ENCODE measurements at regions not wholly inside any gene's neighbourhood (a gene's known extent, or its start where the extent isn't known, plus 50 kb on each side); places are given as distances from the start of the nearest gene placed in this dataset.
"Not testable (repeated sequence)": the region's sequence is repeated elsewhere in the genome, so short reads cannot be mapped to it uniquely, and the experiment has no call there.

DNA sequence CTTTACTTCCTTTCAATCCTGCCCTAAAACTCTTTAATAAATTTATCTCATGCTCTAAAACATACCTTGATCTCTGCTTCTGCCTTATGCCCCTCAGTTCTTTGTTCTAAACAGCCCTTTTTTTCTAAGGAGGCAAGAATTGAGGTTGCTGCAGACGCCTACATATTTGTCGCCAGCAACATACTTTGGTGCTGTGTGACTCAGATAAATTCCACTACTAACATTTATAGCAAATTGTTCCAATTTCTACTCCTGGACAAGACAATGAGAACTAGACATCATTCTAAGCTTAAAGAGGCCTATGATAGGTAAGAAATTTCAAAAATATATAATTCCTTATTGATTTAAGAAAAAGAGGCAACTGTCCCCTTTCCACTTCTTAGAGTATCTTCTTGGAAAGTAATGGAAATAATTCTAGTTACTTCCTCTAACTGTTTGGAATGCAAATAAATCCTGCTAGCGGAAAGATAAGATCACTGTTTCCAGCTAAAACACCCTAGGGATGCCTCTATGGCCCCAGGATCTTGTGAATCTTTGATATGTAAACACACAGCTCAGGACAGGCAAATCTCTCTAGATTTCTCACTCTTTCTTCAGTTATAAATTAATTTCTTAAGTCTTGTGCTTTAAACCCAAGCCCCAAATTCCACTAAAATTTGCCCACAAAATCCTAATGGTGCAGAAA, 869.1 kb downstream of the KCNT2 start:
- peak; percentile 77 for DNase-seq

DNA sequence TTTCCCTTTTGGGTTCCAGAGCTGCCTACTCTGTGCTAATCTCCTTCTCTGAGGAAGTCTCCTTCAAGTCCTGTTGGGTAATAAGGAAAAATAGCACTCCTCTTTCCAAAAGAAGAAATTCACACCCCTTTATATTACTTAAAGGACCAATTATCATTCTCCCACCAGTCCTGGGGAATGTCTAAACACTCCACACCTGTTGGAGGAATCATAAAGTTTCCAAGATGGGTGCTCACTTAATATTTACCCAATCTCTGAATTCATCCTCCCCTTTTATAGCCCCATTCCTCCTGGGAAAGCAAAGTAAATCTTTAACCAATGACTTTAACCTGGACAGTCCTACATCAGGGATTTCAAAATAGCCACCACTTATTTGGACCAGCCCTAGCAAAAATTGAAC, 873.1 kb downstream of the KCNT2 start:
- no peak for DNase-seq

DNA sequence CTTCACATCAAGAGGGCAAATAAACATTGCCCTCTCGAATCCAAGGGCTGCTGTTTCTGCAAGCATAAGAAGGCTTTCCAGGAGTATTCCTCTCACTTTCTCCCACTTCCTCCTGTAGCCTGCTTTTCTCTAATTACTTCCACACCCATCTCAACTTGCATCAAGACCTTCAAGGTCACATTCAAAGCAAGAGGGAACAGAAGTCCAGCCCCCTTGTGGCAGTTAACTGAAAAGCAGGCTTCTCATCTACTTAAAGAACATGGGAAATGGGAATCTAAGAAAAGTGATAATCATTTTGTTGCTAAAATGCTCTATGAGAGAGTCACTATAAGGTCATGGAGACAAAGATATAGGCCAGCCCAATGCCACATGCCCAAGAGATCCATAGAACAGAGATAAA, 874.4 kb downstream of the KCNT2 start:
- DNase-seq: peak; percentile 21

DNA sequence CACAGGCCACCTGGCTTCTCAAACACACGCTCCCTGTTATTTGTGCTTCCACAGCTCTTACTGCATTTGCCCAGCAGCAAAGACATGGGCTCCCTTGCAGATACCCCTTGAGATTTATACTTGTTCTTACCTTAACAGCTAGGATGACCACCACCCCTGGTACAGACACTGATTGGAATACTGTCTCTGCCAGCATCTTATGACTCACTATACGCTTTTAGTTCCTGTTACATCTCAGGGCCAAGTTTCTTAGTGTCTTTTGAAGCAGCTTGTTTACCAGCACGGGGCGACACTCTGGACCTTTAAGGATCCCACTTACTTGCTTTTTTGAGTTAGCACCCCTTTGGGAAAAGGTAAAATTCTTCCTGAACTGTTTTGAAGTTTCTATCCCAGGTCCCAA, 874.8 kb downstream of the KCNT2 start:
- no peak for DNase-seq

DNA sequence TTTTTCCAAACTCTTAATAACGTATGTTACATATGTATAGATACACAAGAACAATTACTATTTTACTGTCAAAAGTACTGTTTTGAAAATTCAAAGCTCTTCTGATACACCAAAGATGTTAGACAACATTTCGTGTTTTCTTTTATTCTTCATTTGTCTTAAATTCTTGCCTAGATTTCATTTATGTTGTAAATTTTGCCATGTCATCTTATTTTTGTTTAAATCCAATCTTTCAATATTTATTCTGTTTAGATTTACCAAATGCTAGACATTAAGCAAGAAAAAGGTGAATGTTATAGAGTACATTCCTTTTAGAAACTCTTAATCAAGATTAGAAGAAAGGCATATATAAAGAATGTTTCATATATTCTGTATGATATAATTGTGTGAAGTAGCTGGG, 876.9 kb downstream of the KCNT2 start:
- DNase-seq: no peak

DNA sequence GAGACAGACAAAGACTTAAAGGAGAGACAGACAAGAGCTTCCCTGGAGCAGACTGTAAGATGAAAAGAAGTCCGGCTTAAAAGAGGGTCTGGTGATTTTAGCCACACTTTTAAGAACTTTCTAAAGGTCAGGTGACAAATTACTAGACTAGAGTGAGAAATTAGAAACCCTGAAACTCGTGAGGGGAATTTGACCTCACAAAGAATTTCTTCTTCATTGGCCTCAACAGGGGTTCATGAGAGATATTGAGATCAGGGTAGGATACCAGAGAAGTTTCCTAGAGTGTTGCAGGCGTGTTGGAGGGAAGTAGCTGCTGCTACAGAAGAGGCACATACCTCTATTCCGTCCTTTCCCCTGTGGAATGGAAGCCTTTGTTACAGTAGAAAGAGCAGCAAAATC, 884.4 kb downstream of the KCNT2 start:
- DNase-seq: no peak

DNA sequence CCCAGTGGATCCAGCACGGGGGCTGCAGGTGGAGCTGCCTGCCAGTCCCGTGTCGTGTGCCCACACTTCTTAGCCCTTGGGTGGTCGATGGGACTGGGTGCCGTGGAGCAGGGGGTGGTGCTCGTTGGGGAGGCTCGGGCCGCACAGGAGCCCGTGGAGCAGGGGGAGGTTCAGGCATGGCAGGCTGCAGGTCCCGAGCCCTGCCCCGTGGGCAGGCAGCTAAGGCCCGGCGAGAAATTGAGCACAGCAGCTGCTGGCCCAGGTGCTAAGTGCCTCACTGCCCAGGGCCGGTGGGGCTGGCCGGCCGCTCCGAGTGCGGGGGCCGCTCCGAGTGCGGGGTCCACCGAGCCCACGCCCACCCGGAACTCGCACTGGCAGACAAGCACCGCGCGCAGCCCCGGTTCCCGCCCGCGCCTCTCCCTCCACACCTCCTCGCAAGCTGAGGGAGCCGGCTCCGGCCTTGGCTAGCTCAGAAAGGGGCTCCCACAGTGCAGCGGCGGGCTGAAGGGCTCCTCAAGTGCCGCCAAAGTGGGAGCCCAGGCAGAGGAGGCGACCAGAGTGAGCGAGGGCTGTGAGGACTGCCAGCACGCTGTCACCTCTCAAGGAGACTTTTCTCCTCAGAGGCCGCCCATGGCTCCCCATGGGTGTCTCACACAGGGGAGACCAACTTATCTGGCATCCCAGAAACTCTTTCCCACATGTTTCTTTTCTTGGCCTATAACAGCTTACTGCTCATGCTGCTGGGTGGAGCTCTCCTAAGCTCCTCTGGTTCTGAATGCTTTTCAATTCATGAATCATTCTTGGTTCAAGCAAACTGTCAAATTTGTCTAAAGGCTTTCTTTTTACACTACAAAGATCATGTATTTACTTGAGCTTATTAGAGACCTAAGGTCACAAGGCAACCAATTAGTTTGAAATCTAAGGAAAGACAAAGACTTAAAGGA, 885.1 kb downstream of the KCNT2 start:
- not testable (repeated sequence) for DNase-seq

DNA sequence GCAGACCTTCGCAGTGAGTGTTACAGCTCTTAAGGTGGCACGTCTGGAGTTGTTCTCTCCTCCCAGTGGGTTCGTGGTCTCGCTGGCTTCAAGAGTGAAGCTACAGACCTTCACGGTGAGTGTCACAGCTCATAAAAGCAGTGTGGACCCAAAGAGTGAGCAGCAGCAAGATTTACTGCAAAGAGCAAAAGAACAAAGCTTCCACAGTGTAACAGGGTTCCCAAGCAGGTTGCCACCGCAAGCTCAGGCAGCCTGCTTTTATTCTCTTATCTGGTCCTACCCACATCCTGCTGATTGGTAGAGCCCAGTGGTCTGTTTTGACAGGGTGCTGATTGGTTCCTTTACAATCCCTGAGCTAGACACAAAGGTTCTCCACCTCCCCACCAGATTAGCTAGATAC, 886.1 kb downstream of the KCNT2 start:
- not testable (repeated sequence) for DNase-seq

DNA sequence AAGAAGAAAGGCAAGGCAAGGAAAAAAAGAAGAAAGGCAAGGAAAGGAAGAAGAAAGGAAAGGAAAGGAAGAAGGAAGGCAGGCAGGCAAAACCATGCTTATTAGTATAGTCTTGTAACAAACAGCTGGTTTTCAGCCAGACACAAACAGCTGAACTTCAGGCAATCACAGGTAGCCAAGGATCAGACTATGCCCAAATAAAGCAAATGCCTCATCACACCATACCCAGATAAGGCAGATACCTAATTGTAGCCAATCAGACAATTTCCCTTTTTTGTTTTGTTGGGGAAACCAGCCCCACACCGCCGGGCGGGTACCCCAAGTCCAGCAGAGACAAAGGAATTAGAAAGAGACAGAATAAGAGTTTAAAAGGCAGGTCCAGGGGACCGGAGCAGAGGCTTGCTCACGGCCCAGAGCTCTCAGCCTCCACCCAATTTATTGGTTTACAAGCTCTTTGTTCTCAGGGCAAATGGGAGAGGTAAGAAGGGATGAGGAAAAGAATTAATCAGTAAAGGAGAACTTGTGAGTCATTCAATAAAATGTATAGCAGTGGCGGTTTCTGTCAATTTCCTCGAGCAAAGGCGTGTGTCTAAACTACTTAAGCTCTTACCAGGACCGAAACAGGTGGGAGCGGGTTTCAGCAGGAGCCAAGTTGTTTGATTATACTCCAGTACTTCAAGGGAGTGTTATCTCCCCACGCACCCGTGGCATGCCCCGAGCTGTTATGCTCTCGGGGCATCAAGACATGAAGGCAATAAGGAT, 886.8 kb downstream of the KCNT2 start:
- DNase-seq: no peak

DNA sequence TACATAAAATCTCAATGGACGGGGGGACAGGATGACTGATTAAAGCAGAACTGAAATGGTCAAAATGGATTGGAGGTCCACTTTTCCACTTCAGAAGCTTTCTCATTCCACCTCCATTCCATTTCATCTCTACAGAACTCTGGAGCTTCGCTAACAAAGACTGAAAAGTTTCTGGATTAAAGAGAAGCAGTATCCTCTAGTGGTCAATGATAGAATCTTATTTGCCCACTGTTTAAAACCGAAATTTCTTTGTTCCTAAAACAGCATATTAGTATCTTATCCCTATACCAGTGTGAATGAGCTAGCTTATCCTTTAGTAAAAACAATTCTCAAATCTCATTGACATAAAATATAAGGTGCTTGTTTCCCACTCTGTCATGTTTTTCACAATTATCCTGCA, 890.6 kb downstream of the KCNT2 start:
- DNase-seq: peak; percentile 62

DNA sequence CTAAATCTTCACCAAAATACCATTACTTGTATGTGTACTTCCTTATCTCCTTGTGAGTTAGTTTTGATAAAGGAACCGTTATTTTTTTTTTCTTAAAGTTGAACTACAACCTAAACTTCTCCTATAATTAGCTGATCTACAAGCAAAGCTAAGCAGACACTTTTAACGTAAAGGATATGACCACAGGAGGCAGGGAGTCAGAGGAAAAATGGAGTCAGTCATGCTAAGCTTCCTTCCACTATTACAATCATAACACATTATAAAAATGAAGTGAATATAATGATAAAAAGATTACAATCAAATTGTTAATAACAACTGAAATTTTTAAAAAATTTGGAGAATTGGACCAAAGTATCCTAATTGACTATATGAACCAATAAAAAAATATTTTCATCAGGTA, 892.6 kb downstream of the KCNT2 start:
- no peak for DNase-seq

DNA sequence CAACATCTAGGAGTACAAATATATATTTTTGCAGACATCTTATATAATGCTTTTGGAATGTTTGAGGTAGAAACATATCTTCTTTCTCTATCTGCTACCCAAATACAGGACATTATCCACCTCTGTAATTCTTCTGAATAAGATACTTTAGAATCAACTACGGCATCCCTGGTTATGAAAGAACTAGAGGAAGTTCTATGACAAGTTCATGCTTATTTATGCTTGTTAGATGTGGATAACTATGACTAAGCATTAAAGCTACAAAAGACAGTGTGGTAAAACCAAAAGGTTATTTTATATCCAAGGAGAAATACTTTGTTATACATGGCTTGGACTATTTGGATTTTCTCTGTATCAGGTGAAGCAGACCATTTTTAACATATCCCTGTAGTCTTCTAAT, 894.0 kb downstream of the KCNT2 start:
- DNase-seq: peak; percentile 68

DNA sequence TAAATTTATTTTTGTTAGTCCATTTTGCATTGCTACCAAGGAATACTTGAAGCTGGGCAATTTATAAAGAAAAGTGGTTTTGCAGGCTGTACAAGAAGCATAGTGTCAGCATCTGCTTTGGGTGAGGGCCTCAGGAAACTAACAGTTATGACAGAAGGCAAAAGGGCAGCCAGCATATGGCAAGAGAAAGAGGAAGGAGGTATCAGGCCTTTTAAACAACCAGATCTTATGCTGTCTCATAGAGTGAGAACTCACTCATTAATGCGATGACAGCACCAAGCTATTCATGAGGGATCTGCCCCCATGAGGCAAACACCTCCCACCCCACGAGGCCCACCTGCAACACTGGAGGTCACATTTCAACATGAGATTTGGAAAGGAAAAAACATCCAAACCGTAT, 898.4 kb downstream of the KCNT2 start:
- DNase-seq: no peak

DNA sequence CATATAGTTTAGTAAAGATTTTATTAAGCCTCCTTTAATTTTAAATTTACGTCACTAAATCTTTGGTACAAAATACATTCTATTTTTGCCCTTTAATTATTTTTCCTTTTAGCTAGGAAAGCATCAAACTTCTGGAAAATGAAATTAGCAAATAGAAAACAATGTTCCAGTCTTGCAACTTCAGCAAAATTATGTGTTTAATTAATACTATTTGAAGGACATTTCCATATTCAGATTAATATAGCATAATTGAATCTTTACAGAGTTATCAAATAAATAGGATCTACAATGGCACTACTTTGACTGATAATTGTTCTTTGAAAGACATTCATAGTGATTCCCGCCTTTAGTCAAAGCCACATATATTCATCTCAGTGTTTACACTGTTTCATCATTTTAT, 904.2 kb downstream of the KCNT2 start:
- DNase-seq: no peak

DNA sequence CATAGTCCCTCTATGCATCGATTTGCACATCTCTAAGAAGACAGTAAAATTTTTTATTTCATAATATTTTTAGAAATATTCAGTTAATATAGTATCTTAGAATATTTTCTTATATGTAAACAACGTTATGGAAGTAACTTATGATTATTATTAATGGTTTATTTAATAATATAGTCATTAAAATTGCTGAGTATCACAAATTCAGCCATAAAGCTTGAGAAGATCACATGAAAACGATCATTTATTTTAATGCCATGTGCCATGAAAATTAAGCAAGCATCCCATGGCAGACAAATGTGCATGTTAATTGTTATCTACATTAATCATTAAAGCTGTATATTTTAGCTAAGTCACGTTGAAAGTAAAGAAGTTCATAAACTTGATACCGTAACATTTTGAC, 907.1 kb downstream of the KCNT2 start:
- no peak for DNase-seq

DNA sequence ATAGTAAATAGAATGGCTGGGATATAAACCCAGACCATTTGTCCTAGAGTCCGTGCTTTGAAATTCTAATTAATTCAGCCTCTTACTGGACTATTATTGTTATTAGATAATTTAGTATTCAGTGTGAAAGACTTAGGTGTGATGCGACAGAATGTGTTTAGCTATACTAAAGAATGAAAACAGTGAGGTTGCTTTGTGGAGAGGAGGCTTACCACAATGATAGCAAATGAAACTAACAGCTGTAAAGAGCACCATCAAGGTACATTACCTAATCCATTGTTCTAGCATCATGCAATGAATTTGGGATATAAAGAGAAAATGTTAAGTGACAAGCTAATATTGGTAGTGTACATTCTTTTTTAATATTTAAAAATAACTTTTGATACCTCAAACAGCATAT, 911.1 kb downstream of the KCNT2 start:
- no peak for DNase-seq

DNA sequence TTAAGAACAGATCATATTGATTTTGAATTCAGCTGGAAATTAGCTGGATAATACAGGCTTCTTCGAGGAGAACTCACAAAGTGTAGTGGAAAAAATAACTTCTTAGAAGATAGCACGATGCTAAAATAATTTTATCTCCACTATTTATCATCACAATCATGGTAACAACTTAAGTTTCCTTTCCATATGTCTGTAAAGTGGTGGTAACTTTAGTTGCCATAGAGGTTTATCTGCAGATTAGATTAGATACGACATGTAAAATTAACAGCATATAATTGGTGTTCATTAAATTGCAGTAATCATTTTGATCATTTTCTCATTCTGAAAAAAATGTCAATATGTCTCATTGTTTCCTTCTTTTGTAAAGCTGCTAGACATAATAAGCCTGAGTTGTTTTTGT, 921.5 kb downstream of the KCNT2 start:
- DNase-seq: no peak

DNA sequence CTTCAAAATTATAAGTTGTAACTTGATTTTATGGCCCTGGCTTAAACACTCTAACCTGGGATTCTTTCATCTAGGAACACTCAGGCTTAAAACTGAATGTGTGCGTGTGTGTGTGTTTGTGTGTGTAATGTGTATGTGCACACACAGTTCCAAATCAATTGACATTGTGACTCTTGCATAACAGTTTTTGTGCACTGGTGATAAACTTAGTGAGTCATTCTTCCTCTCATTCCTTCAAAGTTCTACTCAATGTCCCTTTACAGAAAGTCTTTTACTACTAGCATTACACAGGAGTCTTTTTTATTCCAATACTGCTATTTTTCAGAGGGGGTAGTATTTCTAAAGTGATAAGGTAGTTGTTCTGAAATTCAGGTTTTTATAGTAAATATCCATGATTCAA, 943.6 kb downstream of the KCNT2 start:
- peak; percentile 44 for DNase-seq

DNA sequence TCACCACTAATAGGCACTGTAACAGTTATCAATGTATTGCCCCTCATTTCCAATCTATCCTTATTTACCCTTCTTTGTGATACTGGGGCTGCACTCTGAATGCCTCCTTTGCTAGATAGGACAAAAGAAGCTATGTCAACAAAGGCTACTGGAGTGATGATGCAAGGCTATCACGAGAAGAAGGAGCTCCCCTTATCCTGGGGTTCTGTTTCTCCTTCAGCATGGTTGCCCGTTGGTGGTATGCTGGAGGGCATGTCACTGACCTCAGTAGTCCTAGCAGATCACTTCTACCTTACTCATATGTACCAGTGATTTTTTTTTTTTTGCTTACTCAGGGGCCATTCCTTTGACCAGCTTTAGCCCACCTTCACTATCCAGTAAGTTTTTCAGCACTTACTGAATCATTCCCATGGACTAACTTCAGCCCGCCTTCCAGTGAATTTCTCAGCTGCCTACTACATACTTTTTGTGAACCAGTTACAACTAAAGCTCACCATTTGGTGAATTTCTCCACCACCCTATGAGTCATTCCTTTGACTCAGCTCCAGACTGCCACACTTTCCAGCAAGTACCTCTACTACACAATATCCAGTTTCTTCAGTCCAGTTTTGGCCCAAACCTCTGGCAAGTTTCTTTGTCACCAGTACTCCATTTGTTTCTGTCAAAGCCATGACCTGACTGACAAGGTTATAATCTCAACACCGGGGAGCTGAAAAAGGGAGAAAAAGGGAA, 944.5 kb downstream of the KCNT2 start:
- peak; percentile 85 for DNase-seq

DNA sequence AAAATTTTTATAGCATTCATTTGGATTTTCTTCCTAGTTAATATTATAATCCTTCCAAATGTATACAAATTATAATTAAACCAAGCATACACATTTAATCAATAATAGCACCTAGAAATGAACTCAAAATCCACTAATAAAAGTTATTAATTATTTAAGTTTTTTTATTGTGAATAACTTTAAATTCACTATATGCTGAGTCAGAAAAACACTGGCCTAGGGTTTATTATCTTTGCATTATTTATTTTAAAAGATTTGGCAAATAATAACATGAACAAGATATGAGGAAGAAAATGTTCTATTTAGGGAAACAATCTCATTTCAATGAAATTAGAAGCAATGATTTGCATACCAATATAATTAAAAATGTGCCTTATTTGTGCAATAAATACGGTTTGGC, 951.5 kb downstream of the KCNT2 start:
- no peak for DNase-seq

DNA sequence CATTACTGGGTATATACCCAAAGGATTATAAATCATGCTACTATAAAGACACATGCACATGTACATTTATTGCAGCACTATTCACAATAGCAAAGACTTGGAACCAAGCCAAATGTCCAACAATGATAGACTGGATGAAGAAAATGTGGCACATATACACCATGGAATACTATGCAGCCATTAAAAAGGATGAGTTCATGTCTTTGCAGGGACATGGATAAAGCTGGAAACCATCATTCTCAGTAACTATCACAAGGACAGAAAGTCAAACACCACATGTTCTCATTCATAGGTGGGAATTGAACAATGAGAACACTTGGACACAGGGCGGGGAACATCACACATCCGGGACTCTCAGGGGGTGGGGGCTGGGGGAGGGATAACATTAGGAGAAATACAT, 959.4 kb downstream of the KCNT2 start:
- not testable (repeated sequence) for DNase-seq

DNA sequence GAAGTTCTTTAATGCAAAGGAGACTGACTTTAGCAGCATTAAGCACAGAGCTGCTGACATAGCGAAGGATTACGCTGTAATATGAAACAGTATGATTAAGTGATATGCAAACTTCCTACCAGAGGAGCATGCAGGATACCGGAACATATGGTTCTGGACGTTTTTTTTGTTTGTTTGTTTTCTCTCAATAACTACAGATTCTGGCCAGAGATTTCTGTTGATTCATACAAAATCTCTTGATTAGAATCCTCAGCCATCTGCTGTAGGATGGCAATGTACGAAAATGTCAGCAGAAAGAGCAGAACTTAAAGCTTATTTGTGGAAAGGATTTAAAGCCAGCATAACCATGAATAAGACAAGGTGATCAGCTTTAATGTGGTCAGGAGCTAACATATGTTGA, 970.7 kb downstream of the KCNT2 start:
- peak; percentile 23 for DNase-seq

DNA sequence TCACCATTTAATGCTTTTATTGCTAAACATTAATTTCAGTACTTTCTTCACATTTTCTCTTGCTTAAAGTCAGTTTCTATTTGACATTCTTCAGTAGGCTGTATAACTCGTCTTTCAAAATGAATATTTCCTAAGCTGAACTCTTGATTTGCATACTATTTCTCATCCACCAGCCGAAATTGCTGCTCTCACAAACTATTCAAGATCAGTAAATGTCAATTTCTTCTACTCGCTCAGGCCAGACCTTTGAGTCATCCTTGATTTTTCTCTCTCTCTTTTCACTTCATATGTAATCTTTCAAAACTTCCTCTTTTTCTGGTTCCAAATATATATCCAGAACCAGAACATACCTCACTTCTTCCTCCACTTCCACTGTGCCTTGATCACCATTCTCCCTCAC, 990.0 kb downstream of the KCNT2 start:
- DNase-seq: no peak

Measured in fibroblast of skin of right biceps (primary cell).